Osteocyte (in vitro differentiated cells): ENCODE measurements at regions not wholly inside any gene's neighbourhood (a gene's known extent, or its start where the extent isn't known, plus 50 kb on each side); places are given as distances from the start of the nearest gene placed in this dataset.

Source experiments
- DNase-seq: peaks from one replicate; pipeline ENCODE4 v3.0.0; 2021; ENCODE audit warnings: mixed read lengths; ENCODE audit not compliant: unreplicated experiment; ENCODE audit errors: extremely low spot score
- H3K27ac Mint-ChIP-seq: one replicate; pipeline ENCODE4 v1.8.0; 2021; ENCODE audit warnings: mild to moderate bottlenecking, mixed read lengths; ENCODE audit not compliant: unreplicated experiment
- H3K27me3 Mint-ChIP-seq: one replicate; pipeline ENCODE4 v1.8.0; 2021; ENCODE audit warnings: mixed read lengths; ENCODE audit not compliant: unreplicated experiment
- H3K36me3 Mint-ChIP-seq: one replicate; pipeline ENCODE4 v1.8.0; 2021; ENCODE audit warnings: mixed read lengths; ENCODE audit not compliant: unreplicated experiment
- H3K4me1 Mint-ChIP-seq: one replicate; pipeline ENCODE4 v1.8.0; 2021; ENCODE audit warnings: mixed read lengths; ENCODE audit not compliant: unreplicated experiment
- H3K4me3 Mint-ChIP-seq: one replicate; pipeline ENCODE4 v1.8.0; 2021; ENCODE audit warnings: mild to moderate bottlenecking, moderate library complexity, mixed read lengths; ENCODE audit not compliant: unreplicated experiment
- H3K9me3 Mint-ChIP-seq: one replicate; pipeline ENCODE4 v1.8.0; 2021; ENCODE audit warnings: mixed read lengths; ENCODE audit not compliant: unreplicated experiment
- CTCF ChIP-seq: fragments of 200-600 bp; sonication (generic); IDR thresholded peaks from 2 replicates; pipeline ENCODE4 v1.5.0; 2021; ENCODE audit warnings: antibody characterized with exemption, mild to moderate bottlenecking, moderate library complexity

DNA sequence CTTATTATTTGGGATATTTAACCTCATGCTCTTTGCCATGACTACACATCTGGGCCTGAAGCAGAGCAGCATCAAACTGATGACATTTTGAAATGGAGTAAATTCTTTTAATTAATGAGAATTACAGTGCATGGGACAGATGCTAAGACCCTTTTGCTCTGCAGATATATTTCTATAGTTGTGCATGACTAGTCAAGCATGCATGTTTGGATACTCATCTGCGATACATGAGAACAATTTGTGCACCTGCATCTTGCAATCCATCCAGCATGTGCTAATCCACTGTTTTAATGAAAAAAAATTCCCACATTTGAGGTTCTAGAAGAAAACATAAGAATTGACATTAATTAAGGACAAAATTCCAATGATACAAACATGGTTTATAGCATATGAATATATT lies 1047.6 kb upstream of the ACO1 start:
- Mint-ChIP-seq H3K4me1 (no peaks in the 10 kb centered on the region), H3K36me3 (no peaks in the 10 kb centered on the region), H3K9me3 (no peaks in the 10 kb centered on the region), H3K4me3 (no peak overlapping the region), H3K27ac (no peak overlapping the region), H3K27me3 (peaks cover 4% of the 10 kb centered on the region)
- DNase-seq = no peak
- no peak for TF ChIP-seq CTCF

DNA sequence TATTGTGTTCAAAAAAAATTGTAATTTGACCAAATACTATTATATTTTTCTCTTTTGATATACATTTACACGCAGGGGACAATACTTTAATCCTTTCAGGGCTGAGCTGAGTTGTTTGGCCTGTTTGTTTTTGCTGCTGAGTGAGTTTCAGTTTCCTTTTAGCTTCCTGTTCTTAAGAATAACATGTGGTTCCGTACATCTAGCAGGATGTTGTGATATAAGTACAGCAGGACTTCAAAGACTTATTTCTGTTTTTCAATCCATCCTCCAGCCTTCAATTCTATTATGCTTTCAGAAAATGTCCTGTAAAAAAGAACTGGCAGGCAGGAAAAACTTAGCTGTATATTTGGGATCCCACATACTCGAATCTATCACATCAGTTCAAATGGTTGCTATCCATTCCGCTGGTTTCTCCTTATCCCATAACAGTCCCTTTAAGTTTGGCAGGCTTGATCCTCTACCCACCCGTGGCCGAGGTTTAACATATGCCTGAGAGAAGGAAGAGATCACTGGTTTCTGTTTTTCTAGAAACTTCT lies 1037.3 kb upstream of the ACO1 start:
- no peak for TF ChIP-seq CTCF
- peaks cover 14% of the 10 kb centered on the region for H3K27me3 Mint-ChIP-seq
- H3K4me3 Mint-ChIP-seq = peak overlapping the region; percentile 1
- peaks cover 9% of the 10 kb centered on the region for H3K4me1 Mint-ChIP-seq
- no peak for DNase-seq
- peak overlapping the region; percentile 44 for H3K27ac Mint-ChIP-seq
- no peaks in the 10 kb centered on the region for H3K36me3 Mint-ChIP-seq
- peaks cover 4% of the 10 kb centered on the region for H3K9me3 Mint-ChIP-seq

- Mint-ChIP-seq H3K9me3 (no peaks in the 10 kb centered on the region), H3K4me1 (no peaks in the 10 kb centered on the region), H3K27me3 (peaks cover 19% of the 10 kb centered on the region), H3K36me3 (no peaks in the 10 kb centered on the region), H3K27ac (no peak overlapping the region), H3K4me3 (no peak overlapping the region)
- no peak for DNase-seq
- TF ChIP-seq CTCF = no peak
These were observed 1029.1 kb upstream of the ACO1 start for GRCh38 chr9:31355159-31355882.

DNA sequence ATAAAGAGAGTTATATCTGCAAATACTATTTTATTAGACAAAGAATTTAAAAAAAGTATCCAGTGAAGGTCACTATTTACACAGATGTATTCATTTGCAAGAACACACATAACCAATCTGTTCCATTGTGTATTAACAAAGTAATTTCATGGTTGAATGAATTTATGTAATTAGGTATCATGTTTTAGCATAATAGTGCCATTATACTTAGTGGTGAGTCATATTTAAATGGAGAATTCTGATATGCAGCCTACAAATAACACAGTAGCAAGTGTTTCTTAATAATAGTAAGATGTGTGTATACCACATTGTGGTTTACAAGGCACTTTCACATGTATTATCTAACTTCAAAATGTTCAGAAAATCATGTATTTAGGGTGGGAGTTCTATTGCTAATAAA lies 1028.5 kb upstream of the ACO1 start:
- no peak overlapping the region for H3K4me3 Mint-ChIP-seq
- no peak for TF ChIP-seq CTCF
- H3K9me3 Mint-ChIP-seq = no peaks in the 10 kb centered on the region
- no peak overlapping the region for H3K27ac Mint-ChIP-seq
- H3K36me3 Mint-ChIP-seq = no peaks in the 10 kb centered on the region
- no peaks in the 10 kb centered on the region for H3K4me1 Mint-ChIP-seq
- peaks cover 19% of the 10 kb centered on the region for H3K27me3 Mint-ChIP-seq
- no peak for DNase-seq

DNA sequence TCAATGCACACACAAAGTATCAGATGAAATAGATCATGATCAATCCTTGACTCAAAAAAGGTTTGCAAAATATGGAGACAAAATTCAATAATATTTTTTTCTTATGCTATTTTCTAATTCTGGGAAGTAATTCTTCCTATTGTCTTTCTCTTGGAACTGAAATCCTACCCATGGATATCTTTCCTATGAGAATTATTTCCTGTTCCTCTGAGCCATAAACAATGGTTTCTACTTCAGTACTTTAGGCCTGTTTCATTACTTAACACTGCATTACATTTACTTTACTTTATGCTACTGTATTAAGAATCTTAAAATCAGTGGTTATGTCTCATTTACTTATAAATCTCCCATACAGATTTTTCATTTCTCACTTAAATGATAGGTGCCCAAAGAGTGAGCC lies 1025.4 kb upstream of the ACO1 start:
- H3K4me3 Mint-ChIP-seq = no peak overlapping the region
- peaks cover 16% of the 10 kb centered on the region for H3K27me3 Mint-ChIP-seq
- no peak for TF ChIP-seq CTCF
- no peak overlapping the region for H3K27ac Mint-ChIP-seq
- DNase-seq = no peak
- no peaks in the 10 kb centered on the region for H3K9me3 Mint-ChIP-seq
- H3K4me1 Mint-ChIP-seq = no peaks in the 10 kb centered on the region
- H3K36me3 Mint-ChIP-seq = no peaks in the 10 kb centered on the region
